HUES6 (cell line): ENCODE measurements at regions not wholly inside any gene's neighbourhood (a gene's known extent, or its start where the extent isn't known, plus 50 kb on each side); places are given as distances from the start of the nearest gene placed in this dataset.

Experiments
- H3K27ac ChIP-seq: 2 replicates; pipeline ENCODE4 v1.7.0; 2013; ENCODE audit warnings: low read depth, mild to moderate bottlenecking, low read length, inconsistent platforms
- H3K27me3 ChIP-seq: 2 replicates; pipeline ENCODE4 v1.6.1; 2013; ENCODE audit warnings: low read length; ENCODE audit not compliant: control insufficient read depth, insufficient read depth
- H3K36me3 ChIP-seq: 2 replicates; pipeline ENCODE4 v1.6.1; 2013; ENCODE audit warnings: low read length; ENCODE audit not compliant: control insufficient read depth, insufficient read depth
- H3K4me1 ChIP-seq: 2 replicates; pipeline ENCODE4 v1.6.1; 2013; ENCODE audit warnings: low read length; ENCODE audit not compliant: control insufficient read depth, insufficient read depth
- H3K4me3 ChIP-seq: 2 replicates; pipeline ENCODE4 v1.5.1; 2013; ENCODE audit warnings: low read depth, low read length
- H3K9ac ChIP-seq: one replicate; pipeline ENCODE4 v1.6.1; 2013; ENCODE audit warnings: mild to moderate bottlenecking, low read length
- H3K9me3 ChIP-seq: 2 replicates; pipeline ENCODE4 v1.6.1; 2013; ENCODE audit warnings: low read depth, low read length; ENCODE audit not compliant: control insufficient read depth, insufficient read depth

- no peaks in the 10 kb centered on the region for H3K27me3 ChIP-seq
- no peaks in the 10 kb centered on the region for H3K9me3 ChIP-seq
- no peak overlapping the region for H3K9ac ChIP-seq
- no peaks in the 10 kb centered on the region for H3K36me3 ChIP-seq
- H3K27ac ChIP-seq = no peak overlapping the region
- no peak overlapping the region for H3K4me3 ChIP-seq
- no peaks in the 10 kb centered on the region for H3K4me1 ChIP-seq
Observed at GRCh38 chr21:21921410-21922232, 923.4 kb downstream of the NCAM2 start.

DNA sequence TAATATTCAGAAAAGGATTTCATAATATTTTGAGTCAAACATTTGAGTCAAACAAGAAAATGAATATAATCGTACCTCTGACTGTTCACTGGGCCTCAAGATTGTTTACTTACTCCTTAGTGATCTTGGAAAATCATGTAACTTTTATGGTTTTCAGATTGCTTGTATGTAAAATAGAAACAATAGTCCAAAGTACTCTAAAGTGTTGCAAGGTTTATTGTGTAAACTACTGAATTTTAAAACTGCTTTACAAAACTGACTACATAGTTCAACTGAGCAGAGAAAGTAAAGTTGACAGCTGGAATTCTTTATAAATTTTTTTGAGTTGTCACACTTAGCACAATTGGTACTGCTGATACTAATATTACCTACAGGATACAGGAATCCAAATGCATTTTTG, 931.0 kb downstream of the NCAM2 start:
- H3K4me1 ChIP-seq = peaks cover 2% of the 10 kb centered on the region; the same call in 1 of the 2 replicates
- H3K9ac ChIP-seq = no peak overlapping the region
- H3K4me3 ChIP-seq = no peak overlapping the region
- no peaks in the 10 kb centered on the region for H3K9me3 ChIP-seq
- H3K27me3 ChIP-seq = no peaks in the 10 kb centered on the region
- H3K27ac ChIP-seq = no peak overlapping the region
- no peaks in the 10 kb centered on the region for H3K36me3 ChIP-seq

- Histone ChIP-seq H3K4me1 (peaks cover 2% of the 10 kb centered on the region; the same call in 1 of the 2 replicates), H3K27ac (no peak overlapping the region), H3K27me3 (no peaks in the 10 kb centered on the region)
Observed at GRCh38 chr21:21929789-21930188, 931.6 kb downstream of the NCAM2 start.

DNA sequence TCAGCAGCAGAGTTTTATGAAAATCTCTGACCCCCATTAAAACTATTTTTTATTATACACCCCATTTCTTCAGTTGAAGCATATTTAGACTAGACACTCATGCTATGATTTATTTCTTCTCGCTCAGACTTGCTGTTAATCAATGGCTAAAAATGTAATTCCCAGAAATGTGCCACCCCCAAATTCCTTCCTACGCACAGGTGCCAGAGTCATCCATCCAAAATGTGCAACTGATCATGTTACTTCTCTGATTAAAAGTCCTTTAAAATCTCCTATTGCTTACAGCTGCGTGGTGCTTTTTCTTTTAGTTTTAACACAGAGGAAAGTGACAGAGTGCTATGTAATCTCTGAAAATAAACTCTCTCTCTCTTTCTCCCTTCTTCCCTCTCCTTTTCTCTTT, 954.4 kb downstream of the NCAM2 start:
- Histone ChIP-seq H3K36me3 (no peaks in the 10 kb centered on the region), H3K27ac (no peak overlapping the region), H3K4me3 (no peak overlapping the region), H3K27me3 (no peaks in the 10 kb centered on the region), H3K9me3 (no peaks in the 10 kb centered on the region), H3K4me1 (no peaks in the 10 kb centered on the region), H3K9ac (no peak overlapping the region)

More at GRCh38 chr21:21929789-21930188, 931.6 kb downstream of the NCAM2 start:
- Histone ChIP-seq H3K36me3 (no peaks in the 10 kb centered on the region), H3K9me3 (no peaks in the 10 kb centered on the region), H3K9ac (no peak overlapping the region), H3K4me3 (no peak overlapping the region)

DNA sequence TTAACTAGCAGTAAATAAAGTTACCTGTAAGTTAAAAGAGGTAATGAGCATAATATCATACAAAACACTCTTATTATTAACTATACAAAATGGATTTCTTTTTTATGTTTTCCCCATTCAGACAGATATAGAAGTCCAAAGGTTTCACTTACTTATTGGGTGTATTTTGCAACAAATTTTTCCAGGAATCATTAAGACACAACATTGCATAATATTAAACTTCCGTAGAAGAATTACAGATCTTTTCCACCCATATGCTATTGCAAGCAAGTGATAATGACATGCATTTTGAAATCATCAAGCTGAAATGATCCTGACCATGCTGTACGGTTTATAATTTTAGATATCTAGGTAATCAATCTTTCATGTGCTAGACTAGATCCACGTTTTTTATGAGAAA, 957.0 kb downstream of the NCAM2 start:
- Histone ChIP-seq H3K4me1 (no peaks in the 10 kb centered on the region), H3K4me3 (no peak overlapping the region), H3K9ac (no peak overlapping the region)

GRCh38 chr21:21957490-21957889, 959.3 kb downstream of the NCAM2 start:
- H3K27me3 ChIP-seq = no peaks in the 10 kb centered on the region
- no peak overlapping the region for H3K9ac ChIP-seq
- H3K27ac ChIP-seq = no peak overlapping the region
- H3K4me1 ChIP-seq = no peaks in the 10 kb centered on the region
- no peaks in the 10 kb centered on the region for H3K9me3 ChIP-seq
- no peak overlapping the region for H3K4me3 ChIP-seq
- no peaks in the 10 kb centered on the region for H3K36me3 ChIP-seq

More for the DNA sequence above, 957.0 kb downstream of the NCAM2 start:
- Histone ChIP-seq H3K9me3 (no peaks in the 10 kb centered on the region), H3K36me3 (no peaks in the 10 kb centered on the region), H3K27ac (no peak overlapping the region), H3K27me3 (no peaks in the 10 kb centered on the region)

GRCh38 chr21:21963911-21964310, 965.7 kb downstream of the NCAM2 start:
- H3K9me3 ChIP-seq = peaks cover 29% of the 10 kb centered on the region
- no peak overlapping the region for H3K9ac ChIP-seq
- no peaks in the 10 kb centered on the region; the same call in 1 of the 2 replicates for H3K27me3 ChIP-seq
- no peaks in the 10 kb centered on the region for H3K4me1 ChIP-seq
- no peaks in the 10 kb centered on the region for H3K36me3 ChIP-seq
- no peak overlapping the region for H3K27ac ChIP-seq
- H3K4me3 ChIP-seq = no peak overlapping the region

GRCh38 chr21:21968810-21969209, 970.6 kb downstream of the NCAM2 start:
- Histone ChIP-seq H3K27ac (no peak overlapping the region), H3K36me3 (no peaks in the 10 kb centered on the region), H3K9ac (no peak overlapping the region), H3K9me3 (peaks cover 22% of the 10 kb centered on the region), H3K4me1 (no peaks in the 10 kb centered on the region), H3K4me3 (no peak overlapping the region), H3K27me3 (no peaks in the 10 kb centered on the region; the same call in 1 of the 2 replicates)

- peaks cover 18% of the 10 kb centered on the region for H3K9me3 ChIP-seq
- no peaks in the 10 kb centered on the region; the same call in 1 of the 2 replicates for H3K27me3 ChIP-seq
- no peak overlapping the region for H3K4me3 ChIP-seq
- H3K36me3 ChIP-seq = no peaks in the 10 kb centered on the region
- no peak overlapping the region for H3K9ac ChIP-seq
- H3K27ac ChIP-seq = no peak overlapping the region
- H3K4me1 ChIP-seq = no peaks in the 10 kb centered on the region
Observed at GRCh38 chr21:21969211-21969610, 971.0 kb downstream of the NCAM2 start.

DNA sequence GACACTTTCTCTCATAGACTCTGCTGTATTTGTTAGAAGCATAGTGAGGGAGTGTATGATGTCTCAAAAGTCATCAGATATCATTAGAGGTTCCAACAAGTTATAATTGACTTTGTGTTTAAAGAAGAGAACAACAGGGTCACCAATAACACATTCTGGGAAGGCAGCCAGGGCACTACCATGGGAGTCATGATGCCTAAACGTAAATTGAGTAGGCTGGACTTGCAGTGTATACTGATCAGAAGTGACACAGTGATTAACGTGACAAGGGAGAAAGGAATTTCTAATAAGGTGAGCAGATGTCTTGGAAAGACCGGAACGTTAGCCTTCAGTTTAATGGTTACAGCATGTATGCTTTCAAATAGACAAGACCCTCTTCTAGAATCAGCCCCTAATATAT, 973.2 kb downstream of the NCAM2 start:
- H3K4me3 ChIP-seq = no peak overlapping the region
- no peaks in the 10 kb centered on the region; the same call in 1 of the 2 replicates for H3K27me3 ChIP-seq
- no peak overlapping the region for H3K9ac ChIP-seq
- no peaks in the 10 kb centered on the region for H3K36me3 ChIP-seq
- no peaks in the 10 kb centered on the region for H3K4me1 ChIP-seq
- no peak overlapping the region for H3K27ac ChIP-seq
- 0 out of 2 replicates have a peak, but pooled peaks cover 6% of the 10 kb centered on the region for H3K9me3 ChIP-seq

- Histone ChIP-seq H3K27ac (no peak overlapping the region), H3K4me3 (no peak overlapping the region), H3K27me3 (no peaks in the 10 kb centered on the region), H3K36me3 (no peaks in the 10 kb centered on the region), H3K4me1 (no peaks in the 10 kb centered on the region), H3K9me3 (0 out of 2 replicates have a peak, but pooled peaks cover 3% of the 10 kb centered on the region), H3K9ac (no peak overlapping the region)
Observed at GRCh38 chr21:21973806-21974205, 975.6 kb downstream of the NCAM2 start.
